OCI-LY1 (cell line): ENCODE measurements at regions not wholly inside any gene's neighbourhood (a gene's known extent, or its start where the extent isn't known, plus 50 kb on each side); places are given as distances from the start of the nearest gene placed in this dataset.
"Not testable (repeated sequence)": the region's sequence is repeated elsewhere in the genome, so short reads cannot be mapped to it uniquely, and the experiment has no call there.

Experiments used
- H2AFZ ChIP-seq: fragments of 200-600 bp; sonication (generic), shearing (Covaris generic); 2 replicates; pipeline ENCODE4 v1.6.0; 2014; ENCODE audit warnings: antibody characterized with exemption, mild to moderate bottlenecking, low read length
- H3F3A ChIP-seq: fragments of 200-600 bp; sonication (generic), shearing (Covaris generic); 2 replicates; pipeline ENCODE4 v1.6.0; 2014; ENCODE audit warnings: mild to moderate bottlenecking, antibody characterized with exemption, low read length, moderate library complexity; ENCODE audit not compliant: insufficient read depth
- H3K27ac ChIP-seq: fragments of 200-600 bp; sonication (generic); 2 replicates; pipeline ENCODE4 v1.5.1; 2014; ENCODE audit warnings: low read length, mixed run types, mild to moderate bottlenecking, low read depth; ENCODE audit not compliant: poor library complexity, severe bottlenecking
- H3K27me3 ChIP-seq: fragments of 200-600 bp; sonication (generic); 2 replicates; pipeline ENCODE4 v1.6.0; 2014; ENCODE audit warnings: antibody characterized with exemption, mild to moderate bottlenecking, low read length, moderate library complexity; ENCODE audit not compliant: insufficient read depth
- H3K36me3 ChIP-seq: fragments of 200-600 bp; sonication (generic); 2 replicates; pipeline ENCODE4 v1.6.1; 2014; ENCODE audit warnings: mild to moderate bottlenecking, antibody characterized with exemption, low read length, moderate library complexity, mixed read lengths; ENCODE audit not compliant: insufficient read depth
- H3K4me1 ChIP-seq: fragments of 200-600 bp; sonication (generic); 2 replicates; pipeline ENCODE4 v1.5.1; 2014; ENCODE audit warnings: mild to moderate bottlenecking, low read length, moderate library complexity; ENCODE audit not compliant: insufficient read depth, severe bottlenecking
- H3K4me2 ChIP-seq: fragments of 200-600 bp; sonication (generic), shearing (Covaris generic); 2 replicates; pipeline ENCODE4 v1.6.1; 2014; ENCODE audit warnings: low read length
- H3K4me3 ChIP-seq: fragments of 200-600 bp; sonication (generic); 2 replicates; pipeline ENCODE4 v1.5.1; 2014; ENCODE audit warnings: low read length, low read depth, mild to moderate bottlenecking, mixed read lengths; ENCODE audit not compliant: poor library complexity, severe bottlenecking
- H3K79me2 ChIP-seq: fragments of 200-600 bp; shearing (Covaris generic); 2 replicates; pipeline ENCODE4 v1.6.1; 2016; ENCODE audit warnings: mixed run types, low read length, mixed read lengths; ENCODE audit not compliant: insufficient read depth
- H3K9ac ChIP-seq: fragments of 200-600 bp; sonication (generic), shearing (Covaris generic); 2 replicates; pipeline ENCODE4 v1.6.1; 2014; ENCODE audit warnings: mild to moderate bottlenecking, low read length, mixed read lengths
- H3K9me2 ChIP-seq: fragments of 200-600 bp; sonication (generic), shearing (Covaris generic); 2 replicates; pipeline ENCODE4 v1.6.1; 2014; ENCODE audit warnings: low read depth, mild to moderate bottlenecking, low read length, mixed read lengths
- H3K9me3 ChIP-seq: fragments of 200-600 bp; shearing (Covaris generic); 2 replicates; pipeline ENCODE4 v1.6.1; 2014; ENCODE audit warnings: low read length, mixed read lengths
- H4K20me1 ChIP-seq: fragments of 200-600 bp; sonication (generic), shearing (Covaris generic); 2 replicates; pipeline ENCODE4 v1.6.0; 2016; ENCODE audit warnings: mild to moderate bottlenecking, low read length; ENCODE audit not compliant: insufficient read depth
- CTCF ChIP-seq: fragments of 200-600 bp; sonication (generic), shearing (Covaris generic); IDR thresholded peaks from 2 replicates; pipeline ENCODE4 v1.5.1; 2017; ENCODE audit warnings: mild to moderate bottlenecking, antibody characterized with exemption, low read length, moderate library complexity, mixed read lengths
- EZH2 ChIP-seq: fragments of 200-600 bp; sonication (generic), shearing (Covaris generic); IDR thresholded peaks from 2 replicates; pipeline ENCODE4 v1.8.0; 2017; ENCODE audit warnings: borderline replicate concordance, mixed run types, mild to moderate bottlenecking, antibody characterized with exemption, low read length, moderate library complexity, mixed read lengths

- Histone ChIP-seq H3K27ac (no peak overlapping the region), H3K4me3 (no peak overlapping the region), H3K9me3 (no peaks in the 10 kb centered on the region), H3K4me2 (no peak overlapping the region), H3K4me1 (no peaks in the 10 kb centered on the region), H3K9me2 (no peaks in the 10 kb centered on the region), H3K36me3 (no peaks in the 10 kb centered on the region), H4K20me1 (no peaks in the 10 kb centered on the region), H2AFZ (no peak overlapping the region), H3K9ac (no peak overlapping the region), H3F3A (no peaks in the 10 kb centered on the region), H3K79me2 (no peaks in the 10 kb centered on the region), H3K27me3 (no peaks in the 10 kb centered on the region)
- TF ChIP-seq CTCF (no peak), EZH2 (no peak)
Observed at GRCh38 chr21:15638856-15639549, 90.8 kb upstream of the USP25 start.

- H3K27ac ChIP-seq, H3K9ac ChIP-seq, H3K4me1 ChIP-seq, H3K36me3 ChIP-seq, H3K9me3 ChIP-seq, H4K20me1 ChIP-seq, H3K79me2 ChIP-seq, H3K9me2 ChIP-seq, H2AFZ ChIP-seq, H3K27me3 ChIP-seq, H3F3A ChIP-seq, H3K4me3 ChIP-seq, H3K4me2 ChIP-seq: not testable (repeated sequence)
Observed at GRCh38 chr21:15640113-15640512, 89.7 kb upstream of the USP25 start.

- no peak for TF ChIP-seq EZH2
- TF ChIP-seq CTCF = no peak
- Histone ChIP-seq H2AFZ (no peak overlapping the region), H3K27me3 (no peaks in the 10 kb centered on the region), H3K9ac (no peak overlapping the region), H3K27ac (no peak overlapping the region), H4K20me1 (no peaks in the 10 kb centered on the region), H3K4me1 (no peaks in the 10 kb centered on the region), H3K79me2 (no peaks in the 10 kb centered on the region), H3K9me2 (no peaks in the 10 kb centered on the region), H3K9me3 (no peaks in the 10 kb centered on the region), H3F3A (no peaks in the 10 kb centered on the region), H3K4me2 (no peak overlapping the region), H3K4me3 (no peak overlapping the region), H3K36me3 (no peaks in the 10 kb centered on the region)
Observed at GRCh38 chr21:15644489-15644888, 85.3 kb upstream of the USP25 start.

- Histone ChIP-seq H3K4me3 (no peak overlapping the region), H3K4me2 (no peak overlapping the region), H3K9ac (no peak overlapping the region), H3F3A (no peaks in the 10 kb centered on the region), H3K9me2 (no peaks in the 10 kb centered on the region), H3K9me3 (no peaks in the 10 kb centered on the region), H3K4me1 (no peaks in the 10 kb centered on the region), H3K36me3 (no peaks in the 10 kb centered on the region), H3K27me3 (no peaks in the 10 kb centered on the region), H3K79me2 (no peaks in the 10 kb centered on the region), H2AFZ (no peak overlapping the region), H4K20me1 (no peaks in the 10 kb centered on the region), H3K27ac (no peak overlapping the region)
- TF ChIP-seq EZH2 = no peak
- TF ChIP-seq CTCF = no peak
Observed at GRCh38 chr21:15645830-15646229, 84.0 kb upstream of the USP25 start.
